Natural killer cell (primary cell): ENCODE measurements at regions not wholly inside any gene's neighbourhood (a gene's known extent, or its start where the extent isn't known, plus 50 kb on each side); places are given as distances from the start of the nearest gene placed in this dataset.

Experiments
- ATAC-seq, 3 donors: fragments of 150-1000 bp in 2 of 3; fragments of 200-7000 bp in 1 of 3; cut with Tn5 transposase; 1 replicate in 1 of 3; 2 replicates in 2 of 3; pipeline ENCODE4 v1.10.0; 2021; ENCODE audit warnings: mild to moderate bottlenecking in 2 of 3, moderate library complexity in 2 of 3
- DNase-seq, 2 donors: peaks; one replicate each; pipeline versions ENCODE4 v3.0.0 to v3.0.0-alpha.2; 2013 to 2021; ENCODE audit warnings: mixed read lengths in 1 of 2
- H3K27ac ChIP-seq: one replicate; pipeline ENCODE4 v1.5.1; 2013; ENCODE audit warnings: mild to moderate bottlenecking, low read length
- H3K27me3 ChIP-seq: one replicate; pipeline ENCODE4 v1.6.1; 2013; ENCODE audit warnings: low read length; ENCODE audit not compliant: control insufficient read depth, insufficient read depth
- H3K36me3 ChIP-seq: one replicate; pipeline ENCODE4 v1.6.1; 2013; ENCODE audit warnings: low read length; ENCODE audit not compliant: control insufficient read depth, insufficient read depth
- H3K4me1 ChIP-seq: one replicate; pipeline ENCODE4 v1.6.1; 2013; ENCODE audit warnings: low read length; ENCODE audit not compliant: control insufficient read depth, insufficient read depth
- H3K4me3 ChIP-seq: one replicate; pipeline ENCODE4 v1.5.1; 2013; ENCODE audit warnings: low read length
- H3K9me3 ChIP-seq: one replicate; pipeline ENCODE4 v1.6.1; 2013; ENCODE audit warnings: low read length; ENCODE audit not compliant: control insufficient read depth, insufficient read depth
- H3K27ac Mint-ChIP-seq, 2 donors: one replicate each; pipeline ENCODE4 v1.8.0; 2022; ENCODE audit warnings: mild to moderate bottlenecking in 2 of 2, mixed read lengths in 2 of 2, moderate library complexity in 1 of 2
- H3K27me3 Mint-ChIP-seq, 2 donors: one replicate each; pipeline ENCODE4 v1.8.0; 2022; ENCODE audit warnings: low read depth in 2 of 2, mixed read lengths in 2 of 2
- H3K36me3 Mint-ChIP-seq: one replicate; pipeline ENCODE4 v1.8.0; 2022; ENCODE audit warnings: mixed read lengths
- H3K4me1 Mint-ChIP-seq, 2 donors: one replicate each; pipeline ENCODE4 v1.8.0; 2022; ENCODE audit warnings: mixed read lengths in 2 of 2
- H3K4me3 Mint-ChIP-seq: one replicate; pipeline ENCODE4 v1.8.0; 2022; ENCODE audit warnings: mild to moderate bottlenecking, moderate library complexity, mixed read lengths
- H3K9me3 Mint-ChIP-seq, 2 donors: one replicate each; pipeline ENCODE4 v1.8.0; 2022; ENCODE audit warnings: mixed read lengths in 2 of 2
- CTCF ChIP-seq: fragments of 200-600 bp; IDR thresholded peaks from one replicate; pipeline ENCODE4 v1.8.0; 2022; ENCODE audit warnings: antibody characterized with exemption
- WGBS: methylation state at CpG from one replicate; pipeline ENCODE4 v1.1.7; 2013; ENCODE audit warnings: missing lambda C conversion rate; ENCODE audit not compliant: insufficient coverage; 5-methylcytosine and 5-hydroxymethylcytosine counted together
- intact Hi-C: fragments of 100-400 bp; cut with micrococcal nuclease; formaldehyde crosslinking; loops from one replicate; pipeline ENCODE4 v1.14.2; 2022

GRCh38 chr20:48154040-48154765 lies 368.9 kb upstream of the SULF2 start:
- H3K27me3 Mint-ChIP-seq = peaks cover 0 to 9% of the 10 kb centered on the region in 2 donors
- ATAC-seq (no peak), DNase-seq (no peak)
- Histone ChIP-seq H3K4me1 (no peaks in the 10 kb centered on the region), H3K36me3 (no peaks in the 10 kb centered on the region), H3K9me3 (no peaks in the 10 kb centered on the region), H3K27me3 (no peaks in the 10 kb centered on the region), H3K4me3 (no peak overlapping the region), H3K27ac (no peak overlapping the region)
- H3K9me3 Mint-ChIP-seq = no peaks in the 10 kb centered on the region
- TF ChIP-seq CTCF = no peak
- H3K4me1 Mint-ChIP-seq = no peaks in the 10 kb centered on the region
- intact Hi-C loops = no loop called here
- 81% methylated on average over 14 of the region's 14 CpGs for WGBS
- no peak overlapping the region for H3K27ac Mint-ChIP-seq
- no peaks in the 10 kb centered on the region for H3K36me3 Mint-ChIP-seq
- H3K4me3 Mint-ChIP-seq = no peak overlapping the region

GRCh38 chr20:48153523-48153922 lies 368.2 kb upstream of the SULF2 start:
- H3K27ac ChIP-seq = no peak overlapping the region
- Mint-ChIP-seq H3K4me1 (no peaks in the 10 kb centered on the region), H3K36me3 (no peaks in the 10 kb centered on the region), H3K9me3 (no peaks in the 10 kb centered on the region), H3K4me3 (no peak overlapping the region), H3K27ac (no peak overlapping the region), H3K27me3 (peaks cover 0 to 9% of the 10 kb centered on the region in 2 donors)
- ATAC-seq (no peak), DNase-seq (no peak)
- TF ChIP-seq CTCF = no peak
- WGBS = 67% methylated on average over 3 of the region's 3 CpGs
- intact Hi-C loops = no loop called here
- no peaks in the 10 kb centered on the region for H3K9me3 ChIP-seq
- no peak overlapping the region for H3K4me3 ChIP-seq
- H3K27me3 ChIP-seq = no peaks in the 10 kb centered on the region
- H3K4me1 ChIP-seq = no peaks in the 10 kb centered on the region
- no peaks in the 10 kb centered on the region for H3K36me3 ChIP-seq

- Mint-ChIP-seq H3K36me3 (no peaks in the 10 kb centered on the region), H3K4me1 (no peaks in the 10 kb centered on the region), H3K27ac (no peak overlapping the region), H3K27me3 (peaks cover 0 to 7% of the 10 kb centered on the region in 2 donors), H3K9me3 (no peaks in the 10 kb centered on the region), H3K4me3 (no peak overlapping the region)
- no peak for DNase-seq
- Histone ChIP-seq H3K27me3 (no peaks in the 10 kb centered on the region), H3K4me1 (no peaks in the 10 kb centered on the region), H3K27ac (no peak overlapping the region), H3K9me3 (no peaks in the 10 kb centered on the region), H3K4me3 (no peak overlapping the region), H3K36me3 (no peaks in the 10 kb centered on the region)
- intact Hi-C loops = no loop called here
- no peak for TF ChIP-seq CTCF
- 81% methylated on average over 10 of the region's 10 CpGs for WGBS
- no peak for ATAC-seq
Observed at GRCh38 chr20:48153103-48153502, 367.8 kb upstream of the SULF2 start.

- H3K27ac ChIP-seq = no peak overlapping the region
- Mint-ChIP-seq H3K9me3 (no peaks in the 10 kb centered on the region), H3K36me3 (no peaks in the 10 kb centered on the region), H3K4me3 (no peak overlapping the region), H3K4me1 (no peaks in the 10 kb centered on the region), H3K27ac (no peak overlapping the region), H3K27me3 (peaks cover 0 to 11% of the 10 kb centered on the region in 2 donors)
- H3K4me3 ChIP-seq = no peak overlapping the region
- H3K4me1 ChIP-seq = no peaks in the 10 kb centered on the region
- no peak for ATAC-seq
- intact Hi-C loops = no loop called here
- H3K36me3 ChIP-seq = no peaks in the 10 kb centered on the region
- H3K27me3 ChIP-seq = no peaks in the 10 kb centered on the region
- DNase-seq = no peak
- TF ChIP-seq CTCF = no peak
- no peaks in the 10 kb centered on the region for H3K9me3 ChIP-seq
- 81% methylated on average over 7 of the region's 7 CpGs for WGBS
Observed at GRCh38 chr20:48150568-48150967, 365.3 kb upstream of the SULF2 start.
